HepG2 (cell line): ENCODE measurements at regions not wholly inside any gene's neighbourhood (a gene's known extent, or its start where the extent isn't known, plus 50 kb on each side); places are given as distances from the start of the nearest gene placed in this dataset.

ENCODE experiments used
- HBP1 ChIP-seq: IDR thresholded peaks from 2 replicates; pipeline ENCODE4 v1.6.1; 2016; ENCODE audit warnings: low read depth, control low read depth
- HMG20A ChIP-seq: IDR thresholded peaks from 2 replicates; pipeline ENCODE4 v1.6.1; 2016; ENCODE audit warnings: borderline replicate concordance
- KLF9 ChIP-seq: IDR thresholded peaks from 2 replicates; pipeline ENCODE4 v1.6.1; 2016; ENCODE audit warnings: low read depth
- NR2F6 ChIP-seq, 2 experiments: IDR thresholded peaks; 2 replicates each; pipeline ENCODE4 v1.6.1; 2016; ENCODE audit warnings: antibody characterized with exemption in 1 of 2, mild to moderate bottlenecking in 1 of 2
- PPARG ChIP-seq: conservative IDR thresholded peaks from 2 replicates; pipeline ENCODE4 v1.6.1; 2016; ENCODE audit warnings: missing biosample characterization, missing genetic modification reagents
- SMYD3 ChIP-seq: sonication (generic); formaldehyde crosslinking; IDR thresholded peaks from 2 replicates; pipeline ENCODE4 v1.8.1; 2023; ENCODE audit warnings: mild to moderate bottlenecking, missing genetic modification reagents
- ZFX ChIP-seq: sonication (generic); formaldehyde crosslinking; IDR thresholded peaks from 2 replicates; pipeline ENCODE4 v1.4.0; 2020; ENCODE audit warnings: mild to moderate bottlenecking, low read depth, missing genetic modification reagents, moderate library complexity
- ZNF580 ChIP-seq: IDR thresholded peaks from 2 replicates; pipeline ENCODE4 v1.6.1; 2016; ENCODE audit warnings: low read depth, borderline replicate concordance
- ZNF772 ChIP-seq: sonication (generic); formaldehyde crosslinking; IDR thresholded peaks from 2 replicates; pipeline ENCODE4 v1.5.0; 2020; ENCODE audit warnings: mild to moderate bottlenecking, missing genetic modification reagents
- TF ChIP-seq, protein P1 (sequence below): sonication (generic); formaldehyde crosslinking; IDR thresholded peaks from 2 replicates; pipeline ENCODE4 v1.8.0; 2022; ENCODE audit warnings: missing genetic modification reagents, mild to moderate bottlenecking, moderate library complexity, borderline replicate concordance
- TF ChIP-seq, protein P2 (sequence below): sonication (generic); formaldehyde crosslinking; IDR thresholded peaks from 2 replicates; pipeline ENCODE4 v1.5.1; 2020; ENCODE audit warnings: missing genetic modification reagents, mild to moderate bottlenecking, borderline replicate concordance
- TF ChIP-seq, protein P3 (sequence below): sonication (generic); formaldehyde crosslinking; IDR thresholded peaks from 2 replicates; pipeline ENCODE4 v1.5.1; 2020; ENCODE audit warnings: mild to moderate bottlenecking, missing genetic modification reagents, moderate library complexity

DNA sequence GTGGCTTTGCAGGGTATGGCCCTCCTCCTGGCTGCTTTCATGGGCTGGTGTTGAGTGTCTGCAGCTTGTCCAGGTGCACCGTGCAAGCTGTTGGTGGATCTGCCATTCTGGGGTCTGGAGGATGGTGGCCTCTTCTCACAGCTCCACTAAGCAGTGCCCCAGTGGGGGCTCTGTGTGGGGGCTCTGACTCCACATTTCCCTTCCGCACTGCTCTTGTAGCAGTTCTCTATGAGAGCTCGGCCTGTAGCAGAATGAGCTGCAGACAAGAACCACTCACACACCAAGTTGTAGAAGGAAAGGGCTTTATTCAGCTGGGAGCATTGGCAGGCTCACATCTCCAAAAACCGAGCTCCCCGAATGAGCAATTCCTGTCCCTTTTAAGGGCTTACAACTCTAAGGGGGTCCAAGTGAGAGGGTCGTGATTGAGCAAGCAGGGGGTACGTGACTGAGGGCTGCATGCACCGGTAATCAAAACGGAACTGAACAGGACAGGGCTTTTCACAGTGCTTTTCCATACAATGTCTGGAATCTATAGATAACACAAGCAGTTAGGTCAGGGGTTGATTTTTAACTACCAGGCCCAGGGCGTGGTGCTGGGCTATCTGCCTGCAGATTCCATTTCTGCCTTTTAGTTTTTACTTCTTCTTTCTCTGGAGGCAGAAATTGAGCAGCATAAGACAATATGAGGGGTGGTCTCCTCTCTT is 169.4 kb downstream of the MAIP1 start (continued):
- TF ChIP-seq HMG20A (CRISPR knock-in tag) (peak; percentile 44; the same call in 1 of the 2 replicates), ZFX (CRISPR knock-in tag) (peak; percentile 73), SMYD3 (CRISPR knock-in tag) (peak; percentile 91), PPARG (CRISPR knock-in tag) (peak; percentile 81), NR2F6 (IDR thresholded peaks at IDR 0.05) (0 out of 2 replicates have a peak, but pooled peaks have one; percentile 36), NR2F6 (CRISPR knock-in tag; IDR thresholded peaks at IDR 0.05) (peak; percentile 39; the same call in 1 of the 2 replicates), ZNF772 (CRISPR knock-in tag) (0 out of 2 replicates have a peak, but pooled peaks have one; percentile 69), KLF9 (0 out of 2 replicates have a peak, but pooled peaks have one; percentile 56), ZNF580 (CRISPR knock-in tag) (0 out of 2 replicates have a peak, but pooled peaks have one; percentile 20), HBP1 (0 out of 2 replicates have a peak, but pooled peaks have one; percentile 36)
- TF ChIP-seq, protein P1, sequence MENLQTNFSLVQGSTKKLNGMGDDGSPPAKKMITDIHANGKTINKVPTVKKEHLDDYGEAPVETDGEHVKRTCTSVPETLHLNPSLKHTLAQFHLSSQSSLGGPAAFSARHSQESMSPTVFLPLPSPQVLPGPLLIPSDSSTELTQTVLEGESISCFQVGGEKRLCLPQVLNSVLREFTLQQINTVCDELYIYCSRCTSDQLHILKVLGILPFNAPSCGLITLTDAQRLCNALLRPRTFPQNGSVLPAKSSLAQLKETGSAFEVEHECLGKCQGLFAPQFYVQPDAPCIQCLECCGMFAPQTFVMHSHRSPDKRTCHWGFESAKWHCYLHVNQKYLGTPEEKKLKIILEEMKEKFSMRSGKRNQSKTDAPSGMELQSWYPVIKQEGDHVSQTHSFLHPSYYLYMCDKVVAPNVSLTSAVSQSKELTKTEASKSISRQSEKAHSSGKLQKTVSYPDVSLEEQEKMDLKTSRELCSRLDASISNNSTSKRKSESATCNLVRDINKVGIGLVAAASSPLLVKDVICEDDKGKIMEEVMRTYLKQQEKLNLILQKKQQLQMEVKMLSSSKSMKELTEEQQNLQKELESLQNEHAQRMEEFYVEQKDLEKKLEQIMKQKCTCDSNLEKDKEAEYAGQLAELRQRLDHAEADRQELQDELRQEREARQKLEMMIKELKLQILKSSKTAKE (CRISPR knock-in tag), result peak; percentile 89
- TF ChIP-seq, protein P2, sequence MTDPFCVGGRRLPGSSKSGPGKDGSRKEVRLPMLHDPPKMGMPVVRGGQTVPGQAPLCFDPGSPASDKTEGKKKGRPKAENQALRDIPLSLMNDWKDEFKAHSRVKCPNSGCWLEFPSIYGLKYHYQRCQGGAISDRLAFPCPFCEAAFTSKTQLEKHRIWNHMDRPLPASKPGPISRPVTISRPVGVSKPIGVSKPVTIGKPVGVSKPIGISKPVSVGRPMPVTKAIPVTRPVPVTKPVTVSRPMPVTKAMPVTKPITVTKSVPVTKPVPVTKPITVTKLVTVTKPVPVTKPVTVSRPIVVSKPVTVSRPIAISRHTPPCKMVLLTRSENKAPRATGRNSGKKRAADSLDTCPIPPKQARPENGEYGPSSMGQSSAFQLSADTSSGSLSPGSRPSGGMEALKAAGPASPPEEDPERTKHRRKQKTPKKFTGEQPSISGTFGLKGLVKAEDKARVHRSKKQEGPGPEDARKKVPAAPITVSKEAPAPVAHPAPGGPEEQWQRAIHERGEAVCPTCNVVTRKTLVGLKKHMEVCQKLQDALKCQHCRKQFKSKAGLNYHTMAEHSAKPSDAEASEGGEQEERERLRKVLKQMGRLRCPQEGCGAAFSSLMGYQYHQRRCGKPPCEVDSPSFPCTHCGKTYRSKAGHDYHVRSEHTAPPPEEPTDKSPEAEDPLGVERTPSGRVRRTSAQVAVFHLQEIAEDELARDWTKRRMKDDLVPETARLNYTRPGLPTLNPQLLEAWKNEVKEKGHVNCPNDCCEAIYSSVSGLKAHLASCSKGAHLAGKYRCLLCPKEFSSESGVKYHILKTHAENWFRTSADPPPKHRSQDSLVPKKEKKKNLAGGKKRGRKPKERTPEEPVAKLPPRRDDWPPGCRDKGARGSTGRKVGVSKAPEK (CRISPR knock-in tag), result peak; percentile 35; the same call in 1 of the 2 replicates
- TF ChIP-seq, protein P3, sequence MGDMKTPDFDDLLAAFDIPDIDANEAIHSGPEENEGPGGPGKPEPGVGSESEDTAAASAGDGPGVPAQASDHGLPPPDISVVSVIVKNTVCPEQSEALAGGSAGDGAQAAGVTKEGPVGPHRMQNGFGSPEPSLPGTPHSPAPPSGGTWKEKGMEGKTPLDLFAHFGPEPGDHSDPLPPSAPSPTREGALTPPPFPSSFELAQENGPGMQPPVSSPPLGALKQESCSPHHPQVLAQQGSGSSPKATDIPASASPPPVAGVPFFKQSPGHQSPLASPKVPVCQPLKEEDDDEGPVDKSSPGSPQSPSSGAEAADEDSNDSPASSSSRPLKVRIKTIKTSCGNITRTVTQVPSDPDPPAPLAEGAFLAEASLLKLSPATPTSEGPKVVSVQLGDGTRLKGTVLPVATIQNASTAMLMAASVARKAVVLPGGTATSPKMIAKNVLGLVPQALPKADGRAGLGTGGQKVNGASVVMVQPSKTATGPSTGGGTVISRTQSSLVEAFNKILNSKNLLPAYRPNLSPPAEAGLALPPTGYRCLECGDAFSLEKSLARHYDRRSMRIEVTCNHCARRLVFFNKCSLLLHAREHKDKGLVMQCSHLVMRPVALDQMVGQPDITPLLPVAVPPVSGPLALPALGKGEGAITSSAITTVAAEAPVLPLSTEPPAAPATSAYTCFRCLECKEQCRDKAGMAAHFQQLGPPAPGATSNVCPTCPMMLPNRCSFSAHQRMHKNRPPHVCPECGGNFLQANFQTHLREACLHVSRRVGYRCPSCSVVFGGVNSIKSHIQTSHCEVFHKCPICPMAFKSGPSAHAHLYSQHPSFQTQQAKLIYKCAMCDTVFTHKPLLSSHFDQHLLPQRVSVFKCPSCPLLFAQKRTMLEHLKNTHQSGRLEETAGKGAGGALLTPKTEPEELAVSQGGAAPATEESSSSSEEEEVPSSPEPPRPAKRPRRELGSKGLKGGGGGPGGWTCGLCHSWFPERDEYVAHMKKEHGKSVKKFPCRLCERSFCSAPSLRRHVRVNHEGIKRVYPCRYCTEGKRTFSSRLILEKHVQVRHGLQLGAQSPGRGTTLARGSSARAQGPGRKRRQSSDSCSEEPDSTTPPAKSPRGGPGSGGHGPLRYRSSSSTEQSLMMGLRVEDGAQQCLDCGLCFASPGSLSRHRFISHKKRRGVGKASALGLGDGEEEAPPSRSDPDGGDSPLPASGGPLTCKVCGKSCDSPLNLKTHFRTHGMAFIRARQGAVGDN (CRISPR knock-in tag), result peak; percentile 82
